ENCODE measurements at regions not wholly inside any gene's neighbourhood (a gene's known extent, or its start where the extent isn't known, plus 50 kb on each side); places are given as distances from the start of the nearest gene placed in this dataset.

DNA sequence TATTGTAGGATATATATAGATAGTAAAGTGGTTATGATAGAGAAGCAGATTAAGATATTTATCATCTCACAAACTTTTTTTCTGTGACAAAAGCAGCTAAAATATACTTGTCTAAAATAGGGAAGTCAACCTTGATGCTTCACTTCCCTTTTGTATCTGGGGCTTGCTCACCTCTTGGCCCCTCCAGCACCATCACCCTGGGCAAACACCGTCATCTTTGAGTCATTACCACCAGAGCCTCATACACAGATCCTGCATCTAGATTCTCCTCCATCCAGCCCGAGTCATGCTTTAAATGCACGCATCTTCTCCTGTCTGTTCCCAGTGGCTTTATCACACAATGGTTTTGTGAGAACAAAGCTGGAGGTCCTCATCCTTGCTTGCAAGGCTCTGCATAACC, 1062.7 kb upstream of the EEF2KMT start:
- no peak for TF ChIP-seq POLR2AphosphoS5 (IDR thresholded peaks at IDR 0.05)
- TF ChIP-seq, protein P1, sequence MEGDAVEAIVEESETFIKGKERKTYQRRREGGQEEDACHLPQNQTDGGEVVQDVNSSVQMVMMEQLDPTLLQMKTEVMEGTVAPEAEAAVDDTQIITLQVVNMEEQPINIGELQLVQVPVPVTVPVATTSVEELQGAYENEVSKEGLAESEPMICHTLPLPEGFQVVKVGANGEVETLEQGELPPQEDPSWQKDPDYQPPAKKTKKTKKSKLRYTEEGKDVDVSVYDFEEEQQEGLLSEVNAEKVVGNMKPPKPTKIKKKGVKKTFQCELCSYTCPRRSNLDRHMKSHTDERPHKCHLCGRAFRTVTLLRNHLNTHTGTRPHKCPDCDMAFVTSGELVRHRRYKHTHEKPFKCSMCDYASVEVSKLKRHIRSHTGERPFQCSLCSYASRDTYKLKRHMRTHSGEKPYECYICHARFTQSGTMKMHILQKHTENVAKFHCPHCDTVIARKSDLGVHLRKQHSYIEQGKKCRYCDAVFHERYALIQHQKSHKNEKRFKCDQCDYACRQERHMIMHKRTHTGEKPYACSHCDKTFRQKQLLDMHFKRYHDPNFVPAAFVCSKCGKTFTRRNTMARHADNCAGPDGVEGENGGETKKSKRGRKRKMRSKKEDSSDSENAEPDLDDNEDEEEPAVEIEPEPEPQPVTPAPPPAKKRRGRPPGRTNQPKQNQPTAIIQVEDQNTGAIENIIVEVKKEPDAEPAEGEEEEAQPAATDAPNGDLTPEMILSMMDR (IDR thresholded peaks at IDR 0.05): no peak
- TF ChIP-seq EP300 (IDR thresholded peaks at IDR 0.05): no peak
- Histone ChIP-seq H3K4me1 (no peaks in the 10 kb centered on the region), H3K27me3 (no peaks in the 10 kb centered on the region), H3K27ac (no peak overlapping the region), H3K4me3 (no peak overlapping the region), H3K36me3 (no peaks in the 10 kb centered on the region), H3K9me3 (no peaks in the 10 kb centered on the region)
- 85 to 87% methylated on average over 3 of the region's 3 CpGs for WGBS, 2 donors
- ATAC-seq (ENCODE audit: low FRiP score in 2 of 2): no peak
- no peak for DNase-seq

DNA sequence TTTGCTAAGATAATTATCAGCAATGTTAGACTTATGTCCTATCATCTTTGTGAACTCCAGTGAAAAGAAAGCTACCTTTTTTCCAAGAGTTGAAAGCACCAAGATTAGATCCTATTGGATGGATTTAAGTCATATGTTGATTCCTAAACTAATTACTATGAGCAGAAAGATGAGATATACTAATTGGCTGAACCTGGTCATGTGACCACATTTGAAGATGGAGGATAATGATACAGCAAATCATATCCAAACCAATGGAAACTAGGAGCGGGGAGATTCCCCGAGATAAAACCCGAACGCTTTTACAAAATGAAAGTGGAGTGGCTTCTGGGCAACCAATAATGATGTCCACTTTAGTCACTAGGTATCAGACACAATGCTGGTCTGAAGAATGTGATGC, 1060.2 kb upstream of the EEF2KMT start:
- Histone ChIP-seq H3K9me3 (no peaks in the 10 kb centered on the region), H3K27ac (no peak overlapping the region), H3K27me3 (no peaks in the 10 kb centered on the region), H3K4me3 (no peak overlapping the region), H3K36me3 (no peaks in the 10 kb centered on the region), H3K4me1 (no peaks in the 10 kb centered on the region)
- 96 to 97% methylated on average over 4 of the region's 4 CpGs for WGBS, 2 donors
- ATAC-seq (ENCODE audit: low FRiP score in 2 of 2): no peak
- TF ChIP-seq EP300 (IDR thresholded peaks at IDR 0.05) (no peak), POLR2A (IDR thresholded peaks at IDR 0.05) (no peak)
- TF ChIP-seq, protein P1 (IDR thresholded peaks at IDR 0.05): no peak
- DNase-seq: no peak

DNA sequence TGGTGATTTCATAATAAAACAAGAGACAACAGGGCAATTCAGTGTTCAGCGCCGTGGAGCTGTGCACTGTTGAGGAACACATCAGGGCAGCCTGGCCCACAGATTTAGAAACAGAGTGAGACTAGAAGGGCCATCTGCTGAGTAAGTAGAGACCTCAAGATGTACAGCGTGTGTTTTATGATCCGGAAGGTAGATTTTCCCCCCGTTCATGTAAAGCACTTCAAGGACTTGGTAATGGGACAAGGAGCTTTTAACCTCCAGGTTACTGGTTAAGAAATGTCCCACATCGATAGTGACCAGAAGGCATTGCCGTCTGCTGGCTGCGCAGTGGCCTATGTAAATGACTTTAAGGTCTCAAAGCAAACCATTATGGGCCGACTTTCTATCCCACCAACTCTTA, 1057.7 kb upstream of the EEF2KMT start:
- Histone ChIP-seq H3K4me1 (no peaks in the 10 kb centered on the region), H3K36me3 (no peaks in the 10 kb centered on the region), H3K27me3 (no peaks in the 10 kb centered on the region), H3K4me3 (no peak overlapping the region), H3K27ac (no peak overlapping the region), H3K9me3 (no peaks in the 10 kb centered on the region)
- TF ChIP-seq, protein P1 (IDR thresholded peaks at IDR 0.05): no peak
- TF ChIP-seq POLR2A (IDR thresholded peaks at IDR 0.05): no peak
- TF ChIP-seq EP300 (IDR thresholded peaks at IDR 0.05): no peak
- no peak for TF ChIP-seq POLR2AphosphoS5 (IDR thresholded peaks at IDR 0.05)
- 81 to 85% methylated on average over 9 of the region's 9 CpGs for WGBS, 2 donors
- no peak for ATAC-seq (ENCODE audit: low FRiP score in 2 of 2)
- no peak for DNase-seq

- no peaks in the 10 kb centered on the region for H3K4me1 ChIP-seq
- H3K27ac ChIP-seq: no peak overlapping the region
- ATAC-seq (ENCODE audit: low FRiP score in 2 of 2) (no peak), DNase-seq (no peak)
- WGBS, 2 donors: 88 to 90% methylated on average over 5 of the region's 5 CpGs
- H3K4me3 ChIP-seq: no peak overlapping the region
- H3K27me3 ChIP-seq: no peaks in the 10 kb centered on the region
- no peak for TF ChIP-seq POLR2AphosphoS5 (IDR thresholded peaks at IDR 0.05)
- TF ChIP-seq POLR2A (IDR thresholded peaks at IDR 0.05): no peak
- TF ChIP-seq, protein P1 (IDR thresholded peaks at IDR 0.05): no peak
- TF ChIP-seq EP300 (IDR thresholded peaks at IDR 0.05): no peak
- H3K36me3 ChIP-seq: no peaks in the 10 kb centered on the region
- no peaks in the 10 kb centered on the region for H3K9me3 ChIP-seq
These were observed 1056.3 kb upstream of the EEF2KMT start for GRCh38 chr16:6153901-6154300.

DNA sequence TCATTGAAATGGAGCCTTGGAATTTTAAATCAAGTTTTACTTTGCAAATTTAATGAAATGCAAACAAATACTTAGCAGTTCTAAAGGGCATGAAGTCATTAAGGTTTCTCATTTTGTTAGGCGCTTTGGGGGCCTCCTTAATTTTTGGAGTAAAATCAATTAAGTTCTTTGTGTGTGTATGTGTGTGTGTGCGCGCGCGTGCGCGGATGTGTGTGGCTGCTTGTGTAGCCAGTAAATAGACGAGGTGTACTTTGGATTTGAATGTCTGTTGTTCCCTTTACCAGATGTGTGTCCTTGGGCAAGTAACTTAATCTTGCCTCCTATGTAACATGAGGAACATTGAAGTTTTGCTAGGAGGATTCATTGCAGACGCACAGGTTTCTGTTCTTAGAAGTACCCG, 1051.4 kb upstream of the EEF2KMT start:
- TF ChIP-seq POLR2A (IDR thresholded peaks at IDR 0.05) (no peak), EP300 (IDR thresholded peaks at IDR 0.05) (no peak), POLR2AphosphoS5 (IDR thresholded peaks at IDR 0.05) (no peak)
- TF ChIP-seq, protein P1 (IDR thresholded peaks at IDR 0.05): no peak
- Histone ChIP-seq H3K9me3 (peaks cover 0 to 4% (median 0%) of the 10 kb centered on the region in 4 donors), H3K36me3 (no peaks in the 10 kb centered on the region), H3K4me1 (no peaks in the 10 kb centered on the region), H3K4me3 (no peak overlapping the region), H3K27me3 (no peaks in the 10 kb centered on the region), H3K27ac (no peak overlapping the region)
- no peak for ATAC-seq (ENCODE audit: low FRiP score in 2 of 2)
- peak in 1 of 2 donors; percentile 55 for DNase-seq
- 89 to 90% methylated on average over 10 of the region's 10 CpGs for WGBS, 2 donors
